GM21423 (cell line): ENCODE measurements at regions not wholly inside any gene's neighbourhood (a gene's known extent, or its start where the extent isn't known, plus 50 kb on each side); places are given as distances from the start of the nearest gene placed in this dataset.
"Not testable (repeated sequence)": the region's sequence is repeated elsewhere in the genome, so short reads cannot be mapped to it uniquely, and the experiment has no call there.

Source experiments
- ATAC-seq: cut with Tn5 transposase; IDR thresholded peaks from one replicate; pipeline ENCODE4 v1.9.1; 2021; ENCODE audit warnings: mild to moderate bottlenecking, moderate library complexity; ENCODE audit not compliant: unreplicated experiment

DNA sequence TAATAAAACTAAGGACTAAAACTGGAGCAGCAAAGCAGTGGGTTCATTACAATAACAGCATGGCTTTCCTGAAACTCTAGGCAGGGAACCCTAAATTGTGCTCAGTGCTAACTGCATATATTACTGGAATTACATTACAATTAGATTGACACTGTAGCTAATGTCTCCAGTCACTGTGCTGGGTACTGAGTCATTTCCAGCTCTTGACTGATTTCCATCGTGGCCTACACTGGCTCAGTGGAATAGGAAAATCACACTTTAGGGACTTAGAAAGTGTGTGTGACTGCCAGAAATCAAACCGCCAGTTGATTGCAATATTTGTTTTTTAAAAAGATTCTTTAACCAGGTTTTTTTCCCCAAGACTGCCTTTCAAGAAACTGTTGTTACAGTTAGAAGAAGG, 1447.4 kb upstream of the GOT2 start:
- no peak for ATAC-seq

DNA sequence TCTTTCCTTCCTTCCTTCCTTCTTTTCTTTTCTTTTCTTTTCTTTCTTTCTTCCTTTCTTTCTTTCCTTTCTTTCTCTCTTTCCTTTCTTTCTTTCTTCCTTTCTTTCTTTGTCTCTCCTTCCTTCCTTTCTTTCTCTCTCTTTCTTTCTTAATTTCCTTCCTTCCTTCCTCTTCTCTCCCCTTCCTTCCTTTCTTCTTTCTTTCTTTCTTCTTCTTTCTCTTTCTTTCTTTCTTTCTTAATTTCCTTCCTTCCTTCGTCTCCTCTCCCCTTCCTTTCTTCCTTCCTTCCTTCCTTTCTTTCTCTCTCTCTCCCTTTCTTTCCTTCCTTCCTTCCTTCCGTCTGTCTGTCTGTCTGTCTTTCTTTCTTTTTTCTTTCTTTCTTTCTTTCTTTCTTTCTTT, 1446.5 kb upstream of the GOT2 start:
- no peak for ATAC-seq

DNA sequence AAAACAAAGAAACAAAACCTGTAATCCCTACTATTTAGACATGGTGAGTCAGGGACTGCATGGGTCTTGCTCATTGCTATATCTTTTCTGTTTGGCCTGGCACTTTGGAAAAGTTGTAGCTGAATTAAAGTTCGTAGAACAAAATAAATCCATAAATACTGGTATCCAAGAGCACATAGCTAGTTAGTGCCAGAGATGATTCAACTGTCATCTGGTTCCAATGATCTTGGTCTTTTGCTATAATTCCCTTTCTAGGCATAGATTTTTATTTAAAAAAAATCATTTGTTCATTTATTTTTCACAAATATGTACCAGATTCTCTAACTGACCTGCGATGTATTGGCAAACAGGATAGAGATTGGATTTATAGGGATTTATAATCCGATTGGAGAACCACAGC, 1436.1 kb upstream of the GOT2 start:
- no peak for ATAC-seq

DNA sequence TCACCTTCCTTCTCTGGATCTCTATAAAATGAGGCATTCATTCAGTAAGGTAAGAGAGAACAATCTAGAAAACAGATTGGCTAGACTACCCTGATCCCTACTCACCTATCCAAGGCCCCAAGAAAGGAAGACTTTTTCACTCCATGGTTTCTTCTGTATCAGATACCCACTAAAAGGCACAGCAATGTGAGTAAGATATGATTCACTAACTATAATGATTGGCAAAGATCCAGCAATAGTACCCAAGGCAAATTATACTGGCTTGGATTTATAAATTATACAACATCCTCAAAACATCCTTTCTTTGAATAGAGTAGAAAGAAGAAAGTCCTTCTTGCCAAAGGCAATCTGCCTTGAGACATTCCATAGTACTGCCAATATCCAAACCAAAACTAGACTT, 1432.0 kb upstream of the GOT2 start:
- ATAC-seq = no peak

DNA sequence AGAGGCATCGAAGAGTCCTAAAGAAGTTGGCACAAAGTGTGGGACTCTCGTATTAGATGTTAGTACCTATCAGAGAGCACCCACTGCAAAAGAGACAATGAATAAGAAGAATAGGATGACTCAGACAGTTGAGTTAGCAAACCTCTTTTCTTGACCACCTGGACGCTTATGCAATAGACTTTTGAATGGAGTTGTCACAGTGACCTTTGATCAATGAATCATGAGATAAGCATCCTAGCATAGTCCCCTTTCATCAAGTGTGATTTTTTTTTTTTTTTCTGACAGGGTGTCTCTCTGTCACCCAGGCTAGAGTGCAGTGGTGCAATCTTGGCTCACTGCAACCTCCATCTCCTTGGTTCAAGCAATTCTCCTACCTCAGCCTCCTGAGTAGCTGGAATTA, 1417.9 kb upstream of the GOT2 start:
- ATAC-seq = no peak

DNA sequence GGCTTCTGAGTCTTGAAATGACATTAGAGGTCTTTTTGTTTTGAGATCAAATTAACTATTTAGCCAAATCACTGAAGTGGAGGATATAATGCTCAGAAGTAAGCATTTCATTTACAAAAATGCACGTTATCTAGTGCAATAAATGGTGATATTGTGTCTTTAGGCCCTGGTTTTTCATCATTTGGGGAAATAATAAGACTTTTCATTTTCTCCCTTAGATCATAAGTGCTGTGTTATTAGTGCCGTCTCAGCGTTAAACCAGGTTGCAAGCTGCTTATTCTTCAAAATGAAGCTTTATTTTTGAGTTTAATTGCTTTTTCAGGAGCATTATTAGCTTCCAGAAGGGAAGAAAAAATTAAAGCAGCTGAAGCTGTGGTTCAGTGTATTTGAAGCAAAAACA, 1416.8 kb upstream of the GOT2 start:
- ATAC-seq = no peak

DNA sequence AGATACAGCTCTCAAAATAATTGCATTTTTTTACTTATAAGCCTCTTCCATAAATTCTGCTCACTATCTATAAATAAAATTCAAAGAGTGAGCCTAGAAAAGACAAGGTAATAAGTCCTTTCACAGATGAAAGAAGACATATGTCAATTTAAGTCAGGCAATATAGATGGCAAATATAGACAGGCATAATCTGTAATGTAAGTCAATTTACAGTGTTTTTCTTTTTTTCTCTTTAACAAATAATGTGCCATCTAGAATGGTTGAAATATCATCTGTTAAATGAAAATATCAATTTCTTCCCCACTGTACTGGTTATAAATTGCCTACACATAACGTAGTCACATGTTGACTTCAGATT, 1409.2 kb upstream of the GOT2 start:
- ATAC-seq = no peak

DNA sequence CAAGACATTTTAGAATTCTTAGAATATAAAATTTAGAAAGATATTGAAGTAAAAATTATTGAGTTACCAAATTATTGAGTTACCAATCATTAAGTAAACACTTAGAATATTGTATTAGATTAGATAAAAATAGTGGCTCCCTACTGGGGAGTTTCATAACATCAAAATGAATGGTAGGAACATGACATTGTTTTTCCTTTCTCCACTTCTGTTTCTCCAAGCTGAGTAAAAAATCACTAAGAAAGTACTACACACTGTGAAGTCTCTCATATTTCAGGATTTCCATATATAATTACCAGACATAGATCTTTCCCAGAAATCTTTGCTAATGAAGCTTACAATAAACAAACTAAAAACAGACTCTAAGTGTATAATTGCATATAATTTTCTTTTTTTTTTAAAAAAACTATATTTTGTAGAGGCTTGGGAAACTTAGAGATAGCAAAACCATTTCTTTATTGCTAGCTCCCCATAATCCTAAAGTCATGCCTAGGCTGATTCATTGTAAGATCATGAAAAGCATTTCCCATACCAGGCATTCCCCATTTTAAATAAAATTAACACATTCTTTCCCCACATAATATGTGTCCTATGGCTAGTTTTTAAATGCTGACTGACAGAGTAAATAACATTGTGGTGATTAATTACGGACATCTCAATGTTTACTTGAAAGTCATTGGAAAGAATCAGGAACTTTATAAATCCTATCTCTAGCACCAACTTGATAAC, 1408.7 kb upstream of the GOT2 start:
- no peak for ATAC-seq

DNA sequence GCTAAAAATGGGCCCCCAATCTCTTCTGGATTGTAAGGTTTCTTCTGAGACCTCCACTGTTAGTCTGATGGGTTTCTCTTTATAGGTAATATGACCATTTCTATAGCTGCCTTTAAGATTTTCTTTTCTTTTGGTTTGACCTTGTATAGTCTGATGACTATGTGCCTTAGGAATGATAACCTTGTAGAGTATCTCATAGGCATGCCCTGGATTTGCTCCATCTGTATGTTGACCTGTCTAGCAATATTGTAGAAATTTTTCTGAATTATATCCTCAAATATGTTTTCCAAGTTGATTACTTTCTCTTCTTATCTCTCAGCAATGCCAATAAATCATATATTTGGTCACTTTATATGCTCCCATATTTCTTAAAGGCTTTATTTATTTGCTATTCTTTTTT, 1403.8 kb upstream of the GOT2 start:
- ATAC-seq = no peak

DNA sequence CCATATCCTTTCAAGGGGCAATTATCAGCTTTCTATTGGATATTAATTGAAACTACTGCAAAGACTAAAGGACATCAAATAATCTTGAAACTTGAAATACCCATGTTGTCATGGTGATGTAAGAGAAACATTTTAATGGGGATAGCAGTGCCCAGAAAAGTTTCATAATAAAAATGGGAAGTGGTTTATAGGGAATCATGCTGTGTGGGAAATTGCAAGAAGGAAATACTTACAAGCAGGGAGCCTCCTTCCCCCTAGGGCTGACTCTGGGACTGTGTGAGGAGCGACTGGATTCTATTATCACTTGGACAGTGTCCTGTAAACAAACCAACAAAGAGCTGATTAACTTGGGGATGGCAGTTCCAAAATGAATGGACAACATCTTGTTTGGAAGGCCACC, 1393.1 kb upstream of the GOT2 start:
- no peak for ATAC-seq

DNA sequence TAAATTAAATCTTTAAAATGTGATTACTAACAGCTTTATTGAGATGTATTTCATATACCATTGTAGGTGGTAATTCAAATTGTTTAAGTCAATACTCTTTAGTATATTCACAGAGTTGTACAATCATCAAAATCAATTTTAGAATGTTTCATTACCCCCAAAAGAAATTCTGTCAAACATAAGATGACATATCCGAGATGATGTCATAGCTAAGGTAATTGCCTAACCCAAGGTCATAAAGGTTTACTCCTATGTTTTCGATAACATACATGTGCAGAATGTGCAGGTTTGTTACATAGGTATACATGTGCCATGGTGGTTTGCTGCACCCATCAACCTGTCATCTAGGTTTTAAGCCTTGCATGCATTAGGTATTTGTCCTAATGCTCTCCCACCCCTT, 1392.0 kb upstream of the GOT2 start:
- not testable (repeated sequence) for ATAC-seq

DNA sequence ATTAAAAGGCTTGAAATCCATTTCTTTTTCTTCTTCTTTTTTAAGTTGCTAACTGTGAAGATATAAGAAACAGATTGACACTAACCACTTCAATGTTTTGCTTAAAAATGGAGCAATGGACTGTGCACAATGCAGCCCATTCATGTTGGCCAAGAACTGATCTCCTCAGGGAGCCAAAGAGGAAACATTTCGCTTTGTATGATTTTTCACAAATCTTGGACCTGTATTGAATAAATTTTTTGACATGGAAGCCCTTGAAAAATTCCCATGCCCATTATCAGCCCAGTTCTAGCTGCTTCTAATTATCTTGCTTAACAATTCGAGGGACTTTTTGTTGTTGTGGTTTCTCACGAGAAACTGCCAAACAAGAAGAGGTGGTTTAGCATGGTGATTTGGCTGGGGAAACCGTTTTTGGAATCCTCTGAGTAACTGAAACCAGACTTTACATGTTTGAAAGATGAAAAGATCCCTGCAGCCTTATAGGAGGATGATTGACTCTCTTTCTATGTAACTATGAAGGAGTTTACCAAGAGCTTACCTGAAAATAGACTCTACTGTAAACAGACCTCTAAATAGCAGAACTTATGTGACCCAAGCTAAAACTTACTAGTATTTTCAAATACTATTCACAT, 1389.4 kb upstream of the GOT2 start:
- ATAC-seq = no peak

DNA sequence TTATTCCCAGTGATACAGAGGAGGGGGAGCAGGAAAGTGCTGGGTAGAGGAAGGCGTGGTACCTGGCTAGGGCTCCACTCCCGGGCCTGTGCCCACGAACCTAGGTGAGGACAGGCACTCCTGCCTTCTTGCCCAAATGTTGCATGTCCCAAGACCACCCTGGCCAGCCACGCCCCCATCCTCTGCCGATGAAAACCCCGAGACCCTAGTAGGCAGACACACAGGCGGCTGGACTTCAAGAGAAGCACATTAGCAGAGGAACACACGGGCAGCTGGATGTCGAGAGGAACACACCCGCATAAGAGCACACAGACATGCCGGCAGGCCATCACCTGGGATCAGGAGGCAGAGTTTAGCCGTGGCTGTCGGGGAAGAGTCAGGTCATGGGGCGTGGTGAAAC, 1386.5 kb upstream of the GOT2 start:
- ATAC-seq = no peak

DNA sequence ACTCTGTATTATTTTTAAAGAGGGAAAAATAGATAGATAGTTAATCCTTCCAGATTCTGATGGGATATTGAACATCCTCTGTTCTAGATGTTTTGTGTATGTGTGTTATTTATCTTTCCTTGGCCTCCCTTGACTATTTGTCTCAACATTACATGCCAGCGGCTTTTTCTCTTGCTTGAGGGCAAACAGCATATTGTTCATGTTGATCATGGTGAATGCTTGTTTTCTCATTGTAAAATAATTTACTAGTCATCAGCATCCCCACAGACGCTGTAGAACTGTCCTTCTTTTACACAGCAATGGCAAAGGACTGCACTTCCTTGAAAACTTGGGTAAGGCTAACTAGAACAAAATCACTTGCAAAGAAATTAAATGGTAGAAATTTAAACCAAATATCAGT, 1376.4 kb upstream of the GOT2 start:
- ATAC-seq = no peak

DNA sequence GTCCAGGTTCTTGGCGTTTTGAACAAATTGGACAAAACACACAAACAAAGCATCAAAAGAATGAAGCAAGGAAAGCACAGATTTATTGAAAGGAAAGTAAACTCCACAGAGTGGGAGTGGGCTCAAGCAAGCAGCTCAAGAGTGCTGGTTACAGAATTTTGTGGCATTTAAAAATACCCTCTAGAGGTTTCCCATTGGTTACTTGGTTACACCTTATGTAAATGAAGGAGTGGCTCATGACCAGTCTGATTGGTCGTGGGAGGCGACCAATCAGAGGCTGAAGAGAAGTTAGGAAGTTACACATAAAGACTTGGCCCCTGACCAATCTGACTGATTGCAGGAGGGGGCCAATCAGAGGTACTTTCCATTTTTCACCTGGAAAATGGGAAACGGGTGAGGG, 1373.8 kb upstream of the GOT2 start:
- no peak for ATAC-seq

DNA sequence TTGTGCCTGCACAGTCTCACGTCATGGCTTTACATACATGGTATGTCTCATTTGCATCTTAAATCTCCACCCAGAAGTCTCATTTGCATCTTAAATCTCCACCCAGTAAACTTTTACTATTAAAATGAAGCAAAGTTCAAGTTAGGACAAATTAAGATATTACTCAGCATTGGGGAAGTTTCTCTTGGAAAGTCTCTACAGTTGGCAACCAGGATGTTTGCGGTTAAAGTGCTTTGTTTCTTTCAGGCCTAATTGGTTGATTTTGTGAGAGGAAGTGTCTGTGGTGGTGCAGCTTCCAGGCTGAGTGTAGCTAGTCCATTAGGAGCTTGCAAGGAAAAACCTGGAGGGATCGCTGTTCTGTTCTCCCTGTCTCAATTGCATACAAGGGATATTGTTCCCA, 1373.3 kb upstream of the GOT2 start:
- ATAC-seq = no peak

DNA sequence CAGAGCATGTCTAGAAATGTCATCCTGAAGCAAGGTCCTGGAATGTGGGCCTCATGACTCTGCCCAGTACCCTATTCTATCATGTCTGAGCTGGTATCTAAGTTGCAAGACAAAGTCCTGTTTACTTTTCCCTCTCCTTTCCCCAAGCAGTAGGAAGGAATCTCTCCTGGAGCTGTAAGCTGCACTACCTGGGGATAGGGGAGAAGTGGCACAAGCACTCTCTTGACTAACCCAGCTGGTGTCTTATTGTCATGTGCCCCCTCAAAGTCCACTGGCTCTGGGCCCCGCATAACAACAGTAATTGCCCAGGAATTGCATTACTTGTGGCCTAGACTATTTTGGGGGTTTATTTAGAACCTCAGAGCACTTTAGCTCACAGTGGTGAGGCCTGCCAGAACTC, 1366.3 kb upstream of the GOT2 start:
- ATAC-seq = no peak

DNA sequence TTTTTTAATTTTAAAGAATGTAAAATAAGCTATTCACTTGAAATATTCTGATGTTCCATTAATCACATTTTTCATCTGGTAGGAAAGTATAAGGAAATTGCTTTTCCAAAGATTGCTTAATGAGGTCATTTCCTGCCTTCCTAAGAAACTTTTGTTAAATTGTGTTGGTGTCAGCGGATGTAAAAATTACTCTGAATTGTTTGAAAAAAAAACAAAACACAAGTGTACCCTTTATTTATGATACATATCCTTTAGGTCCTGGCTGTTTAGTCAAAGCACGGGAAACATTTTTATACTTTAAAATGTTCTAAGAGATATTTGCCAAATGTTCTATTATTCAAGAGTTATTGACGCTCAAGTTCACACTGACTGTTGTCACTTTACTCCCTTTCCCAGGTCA, 1357.4 kb upstream of the GOT2 start:
- ATAC-seq = no peak

DNA sequence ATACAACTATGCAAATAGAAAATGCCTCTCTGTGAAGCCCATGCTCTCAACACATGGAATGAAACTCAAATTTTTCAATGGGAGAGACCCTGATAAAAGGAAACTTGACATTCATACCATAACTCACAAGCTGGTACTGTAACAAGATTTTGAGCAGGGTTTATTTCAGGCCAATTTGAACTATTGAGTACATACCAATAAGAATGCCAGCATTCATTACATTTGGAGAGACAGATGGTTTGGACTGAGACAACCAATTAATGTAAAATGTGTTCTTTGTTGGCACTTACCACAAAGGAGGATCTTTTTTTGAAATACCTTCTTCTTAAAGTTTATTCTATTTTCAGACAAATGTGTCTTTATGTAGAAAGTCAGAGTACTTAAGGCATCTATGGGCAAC, 1357.0 kb upstream of the GOT2 start:
- ATAC-seq = no peak

DNA sequence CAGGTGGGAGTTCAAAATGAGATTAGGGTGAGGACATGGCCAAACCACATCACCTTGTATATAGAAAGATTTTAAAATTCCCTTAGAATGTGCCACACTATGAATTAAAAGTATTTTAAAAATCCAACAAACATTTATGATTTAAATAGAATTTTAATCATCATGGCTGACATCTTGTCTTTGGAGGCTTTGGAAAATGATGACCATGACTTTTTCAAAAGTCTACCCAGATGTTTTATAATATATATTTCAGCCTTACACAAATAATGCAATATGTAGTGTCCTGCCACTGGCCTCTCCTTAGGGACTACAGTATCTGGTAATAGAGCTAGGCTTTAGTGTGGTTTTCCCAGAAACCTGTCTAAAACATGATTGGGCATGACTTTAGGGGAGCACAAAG, 1353.4 kb upstream of the GOT2 start:
- no peak for ATAC-seq

DNA sequence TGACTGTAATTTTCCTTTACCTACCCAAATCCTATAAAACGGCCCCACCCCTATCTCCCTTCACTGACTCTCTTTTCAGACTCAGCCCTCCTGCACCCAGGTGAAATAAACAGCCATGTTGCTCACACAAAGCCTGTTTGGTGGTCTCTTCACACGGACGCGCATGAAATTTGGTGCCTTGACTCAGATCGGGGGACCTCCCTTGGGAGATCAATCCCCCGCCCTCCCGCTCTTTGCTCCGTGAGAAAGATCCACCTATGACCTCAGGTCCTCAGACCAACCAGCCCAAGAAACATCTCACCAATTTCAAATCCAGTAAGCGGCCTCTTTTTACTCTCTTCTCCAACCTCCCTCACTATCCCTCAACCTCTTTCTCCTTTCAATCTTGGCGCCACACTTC, 1344.7 kb upstream of the GOT2 start:
- not testable (repeated sequence) for ATAC-seq

DNA sequence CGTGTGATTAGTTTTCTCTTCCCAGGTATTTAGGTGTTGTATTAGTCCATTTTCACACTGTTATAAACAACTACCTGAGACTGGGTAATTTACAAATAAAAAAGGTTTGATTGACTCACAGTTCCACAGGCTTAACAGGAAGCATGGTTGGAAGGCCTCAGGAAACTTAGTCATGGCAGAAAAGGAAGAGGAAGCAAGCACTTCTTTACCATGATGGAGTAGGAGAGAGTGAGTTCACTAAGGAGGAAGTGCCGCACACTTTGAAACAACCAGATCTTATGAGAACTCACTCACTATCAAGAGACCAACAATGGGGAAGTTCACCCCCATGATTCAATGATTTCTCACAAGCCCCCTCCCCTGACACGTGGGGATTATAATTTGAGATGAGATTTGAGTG, 1343.7 kb upstream of the GOT2 start:
- ATAC-seq = no peak

DNA sequence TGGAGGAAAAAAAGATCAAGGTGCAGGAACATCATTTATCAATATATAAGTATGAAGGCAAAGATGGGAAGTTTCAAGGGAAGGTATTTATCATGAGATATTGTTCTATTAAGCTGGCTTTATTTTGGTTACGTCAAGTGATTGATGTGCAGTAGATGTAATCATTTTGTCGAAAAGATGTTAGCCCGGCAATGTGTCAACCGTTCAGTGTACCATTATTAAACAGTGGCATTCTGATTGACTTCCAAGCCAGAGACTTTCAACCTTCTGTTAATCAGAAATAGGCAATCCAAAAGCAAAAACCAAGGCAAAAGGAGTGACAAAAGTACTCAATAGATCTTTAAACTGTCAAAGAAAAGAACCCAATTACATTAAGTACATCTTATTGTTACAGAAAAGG, 1340.3 kb upstream of the GOT2 start:
- no peak for ATAC-seq
